Islet precursor cell (in vitro differentiated cells): ENCODE measurements at regions not wholly inside any gene's neighbourhood (a gene's known extent, or its start where the extent isn't known, plus 50 kb on each side); places are given as distances from the start of the nearest gene placed in this dataset.
"Not testable (repeated sequence)": the region's sequence is repeated elsewhere in the genome, so short reads cannot be mapped to it uniquely, and the experiment has no call there.

ENCODE experiments used
- DNase-seq: peaks from one replicate; pipeline ENCODE4 v3.0.0-alpha.2; 2018

DNA sequence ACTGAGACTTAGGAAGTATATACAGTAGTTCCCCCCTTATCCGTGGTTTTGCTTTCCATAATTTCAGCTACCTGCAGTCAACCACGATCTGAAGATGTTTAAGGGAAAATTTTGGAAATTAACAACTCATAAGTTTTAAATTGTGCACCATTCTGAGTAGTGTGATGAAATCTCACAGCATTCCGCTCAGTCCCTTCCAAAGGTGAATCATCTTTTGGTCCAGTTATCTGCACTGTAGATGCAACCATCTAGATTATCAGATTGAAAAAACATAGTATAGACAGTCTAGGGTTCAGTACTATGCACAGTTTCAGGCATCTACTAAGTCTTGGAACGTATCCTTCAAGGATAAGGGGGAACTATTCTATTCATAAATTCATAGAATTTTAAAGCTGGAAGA lies 109.0 kb downstream of the ANXA3 start:
- DNase-seq, result no peak

DNA sequence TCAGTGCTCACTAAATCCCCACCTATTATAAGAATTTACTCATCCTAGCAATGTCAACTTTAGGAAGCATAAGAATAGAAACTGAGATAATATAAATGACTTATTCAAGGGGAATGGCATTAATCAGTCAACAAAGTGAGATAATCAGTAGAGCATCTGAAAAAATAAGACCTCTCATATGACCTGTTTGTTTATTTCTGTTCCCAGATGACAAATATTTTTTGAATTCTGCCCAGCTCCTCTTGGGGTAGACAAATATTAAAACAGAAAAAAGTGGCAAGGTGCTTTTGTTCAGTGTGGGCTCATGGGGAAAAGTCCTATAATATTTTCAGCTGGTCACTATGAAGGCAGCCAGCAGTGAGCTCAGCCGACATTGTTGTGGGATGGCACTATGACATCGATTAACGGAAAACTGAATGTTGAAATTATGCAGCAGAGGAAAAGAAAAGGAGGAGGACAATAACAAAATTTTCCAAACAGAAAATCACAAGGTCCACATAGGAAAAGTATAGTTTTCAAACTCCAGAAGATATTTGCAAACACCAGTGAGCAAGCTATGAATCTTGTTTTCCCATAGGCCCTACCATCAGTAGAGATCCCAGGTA lies 109.6 kb downstream of the ANXA3 start:
- no peak for DNase-seq

DNA sequence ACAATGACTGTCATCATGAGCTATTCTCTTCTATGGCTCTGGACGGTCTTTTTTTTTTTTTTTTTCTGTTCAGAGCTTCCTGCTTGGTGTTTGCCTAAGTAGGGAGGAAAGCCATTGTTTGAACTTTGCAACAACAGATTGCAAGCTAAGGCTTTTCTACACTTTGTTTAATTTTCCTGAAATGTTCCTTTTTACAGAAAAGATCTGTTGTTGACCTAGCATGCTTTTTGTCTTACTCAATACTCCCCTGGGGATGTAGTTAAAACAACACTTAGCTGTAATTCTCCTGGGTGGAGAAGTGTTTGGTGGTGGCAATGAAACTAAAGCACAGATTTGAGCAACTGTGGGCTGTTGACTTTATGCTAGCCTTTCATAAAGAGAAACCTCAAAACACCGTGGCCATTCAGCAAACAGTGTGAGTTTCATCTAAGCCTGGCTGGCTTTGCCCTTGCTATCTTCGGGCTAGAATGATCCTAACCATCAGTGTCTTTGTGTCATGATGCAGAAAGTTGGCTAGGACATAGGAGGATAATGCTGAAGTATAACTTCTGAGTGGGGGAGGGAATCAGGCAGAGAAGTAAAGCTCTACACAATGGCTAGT lies 110.5 kb downstream of the ANXA3 start:
- no peak for DNase-seq

DNA sequence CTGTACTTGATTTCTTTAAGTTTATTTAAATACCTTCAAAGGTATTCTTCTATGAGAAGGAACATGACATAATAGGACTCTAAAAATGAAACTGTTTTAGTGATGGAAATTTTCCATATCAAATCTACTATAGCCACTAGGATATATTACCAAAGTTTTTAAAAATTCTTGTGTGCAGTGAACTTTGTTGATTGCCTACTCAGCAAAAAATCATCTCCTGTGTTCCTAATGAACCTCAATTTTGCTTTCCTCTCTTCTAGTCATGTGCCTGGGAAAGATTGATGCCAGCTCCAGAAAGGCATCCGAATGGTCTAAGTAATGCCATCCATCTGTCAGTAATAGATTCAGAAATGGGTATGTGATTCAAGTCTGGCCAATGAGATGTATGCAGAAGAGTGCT lies 111.1 kb downstream of the ANXA3 start:
- DNase-seq, result no peak

DNA sequence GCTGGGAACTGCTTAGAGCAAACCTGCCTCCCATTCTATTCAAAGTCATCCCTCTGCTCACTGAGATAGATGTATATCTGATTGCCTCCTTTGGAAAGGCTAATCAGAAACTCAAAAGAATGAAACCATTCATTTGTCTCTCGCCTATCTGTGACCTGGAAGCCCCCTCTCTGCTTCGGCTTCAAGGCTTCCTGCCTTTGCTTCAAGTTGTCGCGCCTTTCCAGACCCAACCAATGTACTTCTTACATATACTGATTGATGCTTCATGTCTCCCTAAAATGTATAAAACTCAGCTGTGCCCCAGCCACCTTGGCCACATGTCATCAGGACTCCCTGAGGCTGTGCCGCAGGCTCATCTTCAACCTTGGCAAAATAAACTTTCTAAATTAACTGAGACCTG lies 111.9 kb upstream of the BMP2K start:
- not testable (repeated sequence) for DNase-seq

DNA sequence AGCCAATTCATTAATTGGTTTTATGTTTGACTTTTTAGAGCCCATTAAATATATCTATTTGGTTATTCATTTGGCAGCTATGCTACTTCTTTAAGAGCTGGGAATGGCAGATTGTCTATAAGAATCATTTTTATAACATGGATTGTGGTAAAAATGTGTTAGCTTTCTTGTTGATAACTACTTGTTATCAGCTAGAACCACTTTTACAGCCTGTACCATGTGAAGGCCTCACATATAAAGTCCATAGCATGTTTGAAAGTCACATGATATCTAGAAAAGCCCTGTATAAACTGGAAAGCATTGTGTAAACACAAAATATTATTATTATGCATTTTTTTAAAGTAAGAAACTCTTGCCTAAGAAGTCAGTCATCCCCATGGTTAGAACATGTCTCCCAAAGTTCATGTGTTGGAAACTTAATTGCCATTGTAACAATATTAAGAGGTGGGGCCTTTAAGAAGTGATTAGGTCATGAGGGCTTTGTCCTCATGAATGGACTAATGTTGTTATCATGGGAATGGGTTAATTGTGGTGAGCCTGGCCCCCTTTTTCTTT lies 110.9 kb upstream of the BMP2K start:
- DNase-seq, result no peak

DNA sequence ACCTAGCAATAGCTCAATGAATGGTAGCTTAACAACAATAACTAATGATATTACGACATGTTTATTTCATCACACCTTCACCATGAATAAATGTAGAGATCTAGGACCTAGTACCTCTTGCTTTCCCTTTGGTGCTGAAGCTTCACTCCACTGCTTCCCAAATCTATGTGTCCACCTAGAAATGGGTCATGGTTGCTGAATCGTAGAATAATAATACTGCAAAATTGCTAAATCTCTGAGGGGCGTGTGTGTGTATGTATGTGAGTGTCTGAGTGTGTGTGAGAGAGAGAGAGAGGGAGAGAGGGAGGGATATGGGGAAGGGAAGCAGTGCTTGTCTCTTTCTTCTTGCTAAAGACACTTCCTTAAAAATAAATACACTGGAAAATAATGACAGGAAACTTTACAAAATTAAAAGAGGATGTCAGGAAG lies 109.3 kb upstream of the BMP2K start:
- DNase-seq, result no peak

DNA sequence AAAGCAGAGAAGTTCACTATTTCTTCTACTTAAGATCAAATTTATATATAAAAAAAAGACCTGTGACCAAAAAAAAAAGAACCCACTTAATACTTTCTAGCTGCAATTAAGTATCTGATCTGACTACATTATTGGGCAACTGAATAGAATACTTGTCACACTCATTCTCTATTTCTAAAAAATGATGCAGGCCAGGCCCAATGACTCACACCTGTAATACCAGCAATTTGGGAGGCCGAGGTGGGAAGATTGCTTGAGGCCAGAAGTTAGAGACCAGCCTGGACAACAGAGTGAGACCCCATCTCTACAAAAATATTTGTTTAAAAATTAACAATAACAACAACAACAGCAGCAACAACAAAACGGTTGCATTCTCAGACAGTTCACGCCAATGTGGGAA lies 108.8 kb upstream of the BMP2K start:
- DNase-seq, result no peak

DNA sequence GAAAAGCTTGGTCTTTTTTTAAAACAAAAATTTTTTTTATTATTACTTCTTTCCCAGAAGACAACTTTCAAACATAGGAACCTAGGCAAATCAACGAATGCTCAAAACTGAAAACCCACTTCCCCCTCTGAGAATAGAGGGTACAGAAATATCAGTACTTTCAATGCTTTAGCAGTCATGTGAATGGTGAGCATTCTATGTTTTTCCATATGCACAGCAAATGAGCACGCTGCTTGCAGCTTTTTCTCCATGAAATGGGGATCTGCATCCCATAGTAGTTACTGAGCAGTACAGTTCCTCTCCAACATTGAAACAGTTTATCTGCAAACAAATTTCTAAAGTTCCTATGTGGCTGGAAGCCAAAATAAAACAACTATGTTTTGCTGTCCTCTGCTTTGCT lies 108.4 kb upstream of the BMP2K start:
- DNase-seq, result no peak

DNA sequence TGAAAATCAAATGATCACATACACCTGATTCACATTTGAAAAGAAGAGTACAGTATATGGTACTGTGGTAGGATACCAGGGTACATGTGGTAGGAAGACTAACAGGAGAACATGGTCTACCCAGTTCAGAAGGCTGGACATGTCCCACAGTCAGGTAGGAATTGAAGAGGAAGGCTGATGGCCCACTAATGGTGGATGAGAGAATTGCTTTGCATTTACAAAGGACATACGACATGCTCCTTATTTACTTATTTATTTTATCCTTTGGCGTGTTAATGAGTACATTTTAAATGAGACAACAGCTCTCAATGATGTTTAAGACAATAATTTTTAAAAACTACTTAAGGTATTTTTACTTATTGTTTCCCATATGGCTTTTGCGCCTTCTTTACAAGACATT lies 106.7 kb upstream of the BMP2K start:
- DNase-seq, result no peak

DNA sequence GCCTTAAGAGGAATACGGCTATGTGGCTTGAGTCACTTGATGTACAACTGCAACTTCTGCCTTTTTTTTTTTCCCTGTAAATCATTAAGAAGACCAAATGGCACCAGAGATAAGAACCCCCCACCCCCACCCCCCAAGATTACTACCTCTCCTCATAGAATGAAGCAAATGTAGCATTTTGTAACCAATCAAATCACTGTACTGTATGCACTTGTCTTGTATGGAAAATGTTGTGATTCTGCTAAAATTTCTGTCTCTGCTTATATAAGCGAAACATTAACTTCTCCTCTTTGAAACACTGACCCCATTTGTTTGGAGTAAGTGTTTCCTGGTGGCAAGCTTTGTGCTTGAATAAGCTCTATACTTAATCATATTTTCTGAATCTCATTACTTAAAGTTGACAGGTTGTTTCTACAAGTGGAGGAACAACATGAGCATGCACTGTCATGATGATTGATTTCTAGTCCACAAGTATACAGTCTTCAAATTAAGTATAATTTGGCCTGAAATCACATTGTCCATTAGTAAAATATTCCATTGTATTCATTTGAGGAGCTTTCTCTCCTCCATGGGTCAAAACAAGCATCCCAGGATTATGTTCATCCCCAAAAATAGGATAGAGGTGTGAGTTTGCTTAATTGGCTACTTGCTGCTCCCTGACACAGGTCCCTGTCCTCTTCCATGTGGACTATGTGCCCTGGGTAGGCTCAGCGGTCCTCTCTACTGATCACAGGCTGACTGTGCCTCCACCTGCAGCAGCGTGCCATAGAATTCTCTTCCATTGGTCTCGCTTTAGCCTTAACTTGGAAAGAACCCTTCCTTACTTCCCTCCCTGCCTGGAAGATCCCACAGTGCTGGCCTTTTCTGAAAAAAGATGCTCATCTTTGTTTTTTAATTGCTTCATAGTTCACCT lies 104.0 kb upstream of the BMP2K start:
- no peak for DNase-seq

DNA sequence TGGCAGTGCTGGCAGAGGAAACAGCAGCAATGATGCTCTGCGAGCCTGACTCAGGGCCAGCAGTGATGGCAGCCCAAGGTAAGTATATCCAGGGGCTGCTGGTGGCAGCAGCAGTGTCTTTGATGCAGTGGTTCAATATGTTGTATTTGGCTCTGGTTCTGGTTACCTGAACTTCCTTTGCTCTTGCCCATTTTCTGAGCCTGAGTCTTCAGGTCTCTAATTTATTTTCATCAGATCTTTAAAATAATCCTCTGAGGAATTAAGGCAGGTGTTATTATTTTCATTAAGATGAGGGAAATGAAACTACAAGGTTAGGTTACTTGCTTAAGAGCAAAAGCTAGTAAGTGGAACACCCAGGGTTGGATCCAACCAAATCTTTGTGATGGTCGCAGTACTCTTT lies 102.8 kb upstream of the BMP2K start:
- DNase-seq, result no peak

DNA sequence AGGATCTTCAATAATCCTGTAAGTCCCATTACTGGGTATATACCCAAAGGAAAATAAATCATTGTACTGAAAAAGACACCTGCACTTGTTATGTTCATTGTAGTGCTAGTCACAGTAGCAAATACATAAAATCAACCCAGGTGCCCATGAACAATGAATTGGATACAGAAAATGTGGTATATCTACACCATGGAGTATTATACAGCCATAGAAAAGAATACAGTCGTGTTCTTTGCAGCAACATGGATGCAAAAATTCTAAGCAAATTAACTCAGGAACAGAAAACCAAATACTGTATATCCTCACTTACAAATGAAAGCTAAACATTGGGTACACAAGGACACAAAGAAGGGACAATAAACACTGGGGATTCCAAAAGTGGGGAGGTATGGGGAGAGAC lies 100.8 kb upstream of the BMP2K start:
- no peak for DNase-seq

DNA sequence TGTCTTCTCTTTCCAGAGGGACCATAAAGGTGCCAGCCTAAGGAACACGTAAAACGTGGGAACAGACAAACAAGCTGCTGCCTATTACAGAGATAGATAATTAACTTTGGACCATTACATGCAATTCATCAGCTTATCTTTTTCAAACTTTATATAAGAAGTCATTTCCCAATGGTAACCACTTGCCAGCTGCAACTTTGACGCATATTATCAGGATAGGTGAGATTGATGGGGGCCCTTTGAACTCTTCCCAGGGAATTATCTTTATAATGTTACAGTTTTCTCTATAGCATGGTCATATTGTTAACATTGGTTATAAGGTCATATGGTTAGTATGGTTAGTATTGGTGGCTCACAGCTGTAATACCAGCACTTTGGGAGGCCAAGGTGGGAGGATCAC lies 94.1 kb upstream of the BMP2K start:
- DNase-seq, result no peak

DNA sequence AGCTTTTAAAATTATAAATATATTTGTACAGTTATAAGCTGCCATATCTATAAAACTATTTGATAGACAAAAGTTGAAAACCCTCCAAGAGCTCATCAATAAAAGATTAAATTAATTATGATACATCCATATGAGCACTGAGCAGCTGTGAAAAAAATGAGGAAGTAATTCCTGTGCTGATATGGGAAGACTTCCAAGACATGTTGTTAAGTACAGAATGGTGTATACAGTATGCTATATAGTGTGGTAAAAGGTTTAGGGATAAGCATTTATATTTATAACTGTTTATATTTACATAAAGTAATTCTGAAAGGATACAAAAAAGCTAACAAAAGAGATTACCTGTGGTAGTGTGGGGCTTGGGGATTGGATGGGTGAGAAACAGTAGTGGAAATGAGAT lies 92.8 kb upstream of the BMP2K start:
- DNase-seq, result no peak

DNA sequence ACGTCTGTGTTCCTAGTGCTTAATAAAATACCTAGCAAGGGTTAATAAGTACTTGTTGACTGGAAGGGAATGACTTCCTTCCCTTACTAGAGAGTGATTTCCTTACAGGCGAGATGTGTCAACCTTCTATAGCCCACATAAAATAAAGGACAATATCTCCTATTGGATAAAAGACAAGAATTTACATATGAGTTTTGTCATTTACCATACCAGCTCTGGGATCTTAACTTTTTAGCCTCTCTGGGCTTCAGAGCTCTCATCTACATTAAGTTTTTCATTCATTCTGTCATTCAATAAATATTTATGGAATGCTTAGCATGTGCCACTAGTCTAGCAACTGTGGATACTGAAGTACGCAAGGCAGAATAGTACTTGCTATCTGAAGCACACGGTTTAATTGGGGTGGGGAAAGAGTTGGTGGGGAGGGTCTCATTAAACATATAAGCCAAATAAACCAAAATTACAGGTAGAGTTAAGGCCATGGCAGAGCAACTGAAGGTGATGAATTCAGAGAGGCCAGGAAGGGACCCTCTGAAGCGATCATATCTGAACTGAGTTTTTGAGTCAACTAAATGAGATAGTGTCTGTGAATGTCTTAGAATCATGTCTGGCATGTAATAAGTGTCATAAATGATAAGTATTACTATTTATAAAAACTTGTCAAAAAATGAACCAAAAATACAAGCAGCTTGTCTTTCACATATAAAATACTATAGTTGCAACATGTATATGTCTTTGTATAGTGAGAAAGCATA lies 91.6 kb upstream of the BMP2K start:
- no peak for DNase-seq

DNA sequence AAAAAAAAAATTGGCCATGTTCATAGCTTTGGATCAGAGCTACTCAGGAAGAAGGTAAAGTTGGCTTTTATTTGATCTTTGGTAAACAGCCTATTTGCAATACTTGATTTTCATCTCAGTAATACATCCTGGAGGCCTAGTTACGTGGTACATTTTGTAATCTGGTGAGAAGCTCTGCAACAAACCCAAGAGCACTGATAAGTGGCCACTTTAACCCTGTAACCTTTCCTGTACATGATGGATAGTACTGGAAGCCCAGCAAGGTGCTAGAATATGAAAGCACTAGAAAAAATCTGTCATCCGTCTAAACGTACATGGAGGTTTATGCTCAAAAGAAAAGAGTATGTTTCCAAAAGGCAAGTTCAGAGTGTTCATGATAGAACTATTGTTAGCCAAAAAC lies 88.3 kb upstream of the BMP2K start:
- no peak for DNase-seq

DNA sequence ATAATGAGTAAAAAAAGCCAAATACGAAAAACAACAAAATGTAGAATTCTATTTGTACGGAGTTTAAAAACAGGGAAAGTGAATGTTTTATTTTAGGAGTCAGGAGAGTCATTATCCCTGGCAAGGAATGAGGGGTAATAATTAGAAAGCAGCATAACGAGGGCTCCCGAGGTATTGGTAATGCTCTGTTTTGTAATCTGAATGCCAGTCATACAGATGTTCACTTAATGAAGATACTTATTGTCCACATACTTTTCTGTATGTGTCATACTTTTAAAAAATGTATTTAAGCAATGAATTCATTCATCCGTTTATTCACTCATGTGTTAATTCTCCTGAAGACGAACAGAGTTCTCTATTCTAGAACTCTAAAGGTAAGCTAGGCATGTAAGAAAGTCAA lies 87.8 kb upstream of the BMP2K start:
- DNase-seq, result no peak

DNA sequence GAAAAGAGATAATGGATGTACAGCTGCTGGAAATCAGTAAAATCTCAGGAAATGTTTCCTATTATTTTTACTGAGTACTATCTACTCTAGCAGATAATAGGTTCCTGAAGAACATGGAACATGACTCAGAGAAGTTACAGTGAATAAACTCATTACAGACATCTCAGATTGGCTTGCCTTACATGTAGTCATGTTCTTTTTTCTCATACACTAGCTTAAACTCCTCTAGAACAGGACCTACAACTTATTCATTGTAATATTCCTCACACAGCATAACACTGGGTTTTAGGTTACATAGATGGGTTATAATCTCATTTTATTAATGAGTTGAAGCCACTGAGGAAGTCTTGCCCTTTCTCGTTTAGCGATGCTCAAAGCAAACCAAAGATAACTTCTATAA lies 86.9 kb upstream of the BMP2K start:
- DNase-seq, result no peak

DNA sequence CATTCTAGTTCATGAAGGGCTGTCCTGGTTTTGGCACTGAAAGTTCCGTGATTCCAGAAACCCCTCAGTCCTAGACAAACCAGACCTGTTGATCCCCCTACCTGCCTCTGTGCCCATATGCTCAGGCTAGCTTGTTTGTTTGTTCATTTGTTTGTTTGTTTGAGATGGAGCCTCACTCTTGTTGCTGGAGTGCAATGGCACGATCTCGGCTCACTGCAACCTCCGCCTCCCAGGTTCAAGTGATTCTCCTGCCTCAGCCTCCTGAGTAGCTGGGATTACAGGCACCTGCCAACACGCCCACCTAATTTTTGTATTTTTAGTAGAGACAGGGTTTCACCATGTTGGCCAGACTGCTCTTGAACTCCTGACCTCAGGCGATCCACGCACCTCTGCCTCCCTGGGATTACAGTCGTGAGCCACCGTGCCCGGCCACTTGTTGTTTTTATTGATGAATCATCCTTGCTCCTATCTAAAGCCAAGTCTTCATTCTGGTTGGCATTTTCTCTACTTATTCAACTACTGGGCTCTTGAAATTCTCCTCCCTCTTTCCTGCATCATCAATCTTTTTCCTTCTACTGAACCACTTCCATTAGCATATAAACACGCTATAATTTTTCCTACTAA lies 86.3 kb upstream of the BMP2K start:
- no peak for DNase-seq

DNA sequence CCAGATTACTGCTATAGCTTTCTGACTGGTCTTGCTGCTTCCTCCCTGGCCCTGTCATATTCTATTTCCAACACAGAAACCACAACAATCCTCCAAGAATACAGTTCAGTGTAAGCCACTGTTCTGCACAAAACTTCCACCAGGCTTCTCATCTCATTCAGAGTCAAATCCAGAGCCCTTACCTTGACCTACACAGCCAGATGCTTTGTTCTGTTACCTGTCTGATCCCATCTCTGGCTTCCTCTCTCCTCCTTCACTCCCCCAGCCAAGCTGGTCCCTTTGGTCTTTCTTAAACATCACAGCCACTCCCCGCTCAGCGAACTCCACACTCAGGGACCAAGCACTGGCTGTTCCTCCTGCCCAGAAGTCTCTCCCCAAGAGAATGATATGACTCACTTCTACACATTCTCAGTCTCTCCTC lies 84.8 kb upstream of the BMP2K start:
- no peak for DNase-seq

DNA sequence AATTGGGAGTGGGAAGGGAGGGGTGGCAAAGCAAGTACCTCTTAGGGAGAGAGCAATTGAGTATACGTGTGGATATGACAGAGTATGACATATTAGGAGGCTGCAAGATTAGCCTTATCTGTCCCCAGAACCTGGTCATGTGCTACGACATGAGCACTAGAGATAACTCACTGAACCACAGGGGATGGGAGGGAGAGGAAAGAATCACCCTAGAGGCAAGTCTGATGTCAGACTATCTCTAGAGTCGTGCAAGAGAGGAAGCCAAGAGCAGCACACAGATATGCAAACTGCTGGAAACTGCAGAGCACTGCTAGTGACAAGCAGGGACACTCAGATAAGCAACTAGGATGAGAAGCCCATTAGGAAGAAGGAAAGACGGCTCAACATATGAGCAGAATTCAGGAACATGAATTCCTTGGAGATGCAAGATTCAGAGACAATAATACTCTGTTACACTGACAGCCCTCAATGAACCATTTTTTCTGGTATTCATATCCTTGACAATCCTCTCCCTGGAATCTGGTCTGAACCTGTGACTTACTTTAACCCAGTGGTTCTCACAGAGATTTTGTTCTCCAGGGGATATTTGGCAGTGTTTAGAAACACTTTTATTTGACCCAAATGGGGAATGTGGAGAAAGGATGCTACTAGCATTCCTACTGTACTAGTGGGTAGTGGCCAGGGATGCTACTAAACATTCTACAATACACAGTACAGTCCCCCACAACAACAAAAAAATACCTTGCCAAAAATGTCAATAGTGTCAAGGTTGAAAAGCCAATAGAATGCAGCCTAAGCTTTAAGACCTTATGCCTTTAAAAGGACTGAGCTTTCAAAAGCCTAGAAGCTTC lies 84.0 kb upstream of the BMP2K start:
- peak; percentile 70 for DNase-seq
